HepG2 (cell line): ENCODE measurements at regions not wholly inside any gene's neighbourhood (a gene's known extent, or its start where the extent isn't known, plus 50 kb on each side); places are given as distances from the start of the nearest gene placed in this dataset.

Source experiments
- ATAC-seq: fragments of 200-7000 bp; cut with Tn5 transposase; 3 replicates; pipeline ENCODE4 v1.9.1; 2020; ENCODE audit warnings: mild to moderate bottlenecking, moderate library complexity
- BruUV-seq: library from RNA; stranded (reverse); fragments of 400-500 nt; replicated peaks from 2 replicates; lab custom pipeline; 2021; lab: Mats Ljungman, UMichigan
- CTCF ChIA-PET: fragments of 300-600 bp; formaldehyde crosslinking; extraction: SDS; loops from one replicate; lab custom pipeline; 2021; ENCODE audit warnings: low total read pairs, inconsistent platforms, low intra/inter-chr PET ratio; lab: Yijun Ruan, JAX
- POLR2A ChIA-PET: fragments of 350-600 bp; sonication (Branson Sonifier 250); formaldehyde crosslinking; loops from one replicate; lab custom pipeline; 2020; ENCODE audit warnings: antibody characterized with exemption, inconsistent platforms; lab: Yijun Ruan, JAX
- DNase-seq: peaks from one replicate; pipeline ENCODE4 v3.0.0-alpha.2; 2015; ENCODE audit warnings: low spot score
- FAIRE-seq: peaks from 3 replicates; lab custom pipeline; 2011; peaks lifted over from hg19 to GRCh38; lab: Jason Lieb, UNC
- H2AFZ ChIP-seq: one replicate; pipeline ENCODE4 v1.6.1; 2011; ENCODE audit warnings: low read length, inconsistent platforms
- H3K27ac ChIP-seq: fragments of 300-600 bp; 3 replicates; pipeline ENCODE4 v1.8.0; 2011; ENCODE audit warnings: mixed run types, mild to moderate bottlenecking, mixed read lengths, low read length, inconsistent platforms; ENCODE audit not compliant: insufficient read depth; ENCODE audit errors: extremely low read length
- H3K27me3 ChIP-seq, 2 experiments: fragments of 200-600 bp in 1 of 2; 2 replicates in 1 of 2; 3 replicates in 1 of 2; pipeline versions ENCODE4 v1.6.0 to v1.8.0; 2011; ENCODE audit warnings: low read length in 2 of 2, mild to moderate bottlenecking in 2 of 2, moderate library complexity in 2 of 2, inconsistent platforms in 1 of 2; ENCODE audit not compliant: insufficient read depth in 2 of 2, control insufficient read depth in 1 of 2
- H3K36me3 ChIP-seq, 2 experiments: fragments of 200-600 bp in 1 of 2; replicated peaks in 1 of 2; 2 replicates in 1 of 2; 3 replicates in 1 of 2; pipeline versions ENCODE4 v1.5.1 to v1.8.0; 2011; ENCODE audit warnings: low read length in 2 of 2, inconsistent platforms in 1 of 2; ENCODE audit not compliant: insufficient read depth in 2 of 2, control insufficient read depth in 1 of 2
- H3K4me1 ChIP-seq: 2 replicates; pipeline ENCODE4 v1.5.1; 2012; ENCODE audit warnings: low read length, inconsistent platforms; ENCODE audit not compliant: insufficient read depth
- H3K4me2 ChIP-seq: 2 replicates; pipeline ENCODE4 v1.6.0; 2011; ENCODE audit warnings: low read depth, low read length, inconsistent platforms
- H3K4me3 ChIP-seq, 3 experiments: fragments of 200-600 bp in 1 of 3; sonication (generic), shearing (Covaris generic) in 1 of 3; replicated peaks in 1 of 3; 2 replicates each; pipeline ENCODE4 v1.5.1; 2011 to 2016; ENCODE audit warnings: low read length in 3 of 3, inconsistent platforms in 2 of 3, low read depth in 2 of 3, mild to moderate bottlenecking in 2 of 3, control low read depth in 1 of 3, mixed read lengths in 1 of 3; ENCODE audit not compliant: insufficient read depth in 1 of 3
- H3K79me2 ChIP-seq: one replicate; pipeline ENCODE4 v1.6.1; 2011; ENCODE audit warnings: low read length, inconsistent platforms; ENCODE audit not compliant: insufficient read depth
- H3K9ac ChIP-seq: 2 replicates; pipeline ENCODE4 v1.6.0; 2011; ENCODE audit warnings: mild to moderate bottlenecking, low read depth, low read length, inconsistent platforms; ENCODE audit not compliant: insufficient read depth
- H3K9me3 ChIP-seq: 2 replicates; pipeline ENCODE4 v1.5.1; 2012; ENCODE audit warnings: mild to moderate bottlenecking, low read length
- H4K20me1 ChIP-seq: 2 replicates; pipeline ENCODE4 v1.6.0; 2011; ENCODE audit warnings: inconsistent platforms, mild to moderate bottlenecking, low read length, moderate library complexity; ENCODE audit not compliant: insufficient read depth
- ARHGAP35 ChIP-seq: sonication (generic); formaldehyde crosslinking; IDR thresholded peaks from 2 replicates; pipeline ENCODE4 v1.9.0; 2022; ENCODE audit warnings: mild to moderate bottlenecking, inconsistent platforms, moderate library complexity, missing genetic modification reagents, borderline replicate concordance
- ELF3 ChIP-seq: IDR thresholded peaks from 2 replicates; pipeline ENCODE4 v1.6.1; 2016; ENCODE audit warnings: missing genetic modification reagents, missing compliant biosample characterization
- FOXP1 ChIP-seq, 2 experiments: fragments of 450-650 bp in 1 of 2; IDR thresholded peaks; 2 replicates each; pipeline ENCODE4 v1.6.1; 2017 to 2018; ENCODE audit warnings: antibody characterized with exemption in 1 of 2
- KLF16 ChIP-seq, 2 experiments: sonication (generic) in 1 of 2; formaldehyde crosslinking in 1 of 2; IDR thresholded peaks; 2 replicates each; pipeline versions ENCODE4 v1.6.1 to v1.8.0; 2016 to 2023; ENCODE audit warnings: missing genetic modification reagents in 2 of 2, missing compliant biosample characterization in 1 of 2
- MAF1 ChIP-seq: sonication (generic); formaldehyde crosslinking; IDR thresholded peaks from 2 replicates; pipeline ENCODE4 v1.5.0; 2020; ENCODE audit warnings: missing genetic modification reagents, borderline replicate concordance
- MYNN ChIP-seq: sonication (generic); formaldehyde crosslinking; IDR thresholded peaks from 2 replicates; pipeline ENCODE4 v1.4.0; 2020; ENCODE audit warnings: mild to moderate bottlenecking, low read depth, missing genetic modification reagents
- PHB2 ChIP-seq: fragments of 450-650 bp; IDR thresholded peaks from 2 replicates; pipeline ENCODE4 v1.6.1; 2018; ENCODE audit not compliant: partially characterized antibody
- RARG ChIP-seq: sonication (generic); formaldehyde crosslinking; IDR thresholded peaks from 2 replicates; pipeline ENCODE4 v1.4.0; 2020; ENCODE audit warnings: low read depth, mild to moderate bottlenecking, missing genetic modification reagents
- ZBTB37 ChIP-seq: sonication (generic); formaldehyde crosslinking; IDR thresholded peaks from 2 replicates; pipeline ENCODE4 v1.4.0; 2020; ENCODE audit warnings: mild to moderate bottlenecking, missing genetic modification reagents
- ZMAT3 ChIP-seq: sonication (generic); formaldehyde crosslinking; conservative IDR thresholded peaks from 2 replicates; pipeline ENCODE4 v1.7.0; 2021; ENCODE audit warnings: missing genetic modification reagents
- ZNF121 ChIP-seq: sonication (generic); formaldehyde crosslinking; IDR thresholded peaks from 2 replicates; pipeline ENCODE4 v1.5.0; 2020; ENCODE audit warnings: mild to moderate bottlenecking, missing genetic modification reagents
- ZNF879 ChIP-seq: sonication (generic); formaldehyde crosslinking; IDR thresholded peaks from 2 replicates; pipeline ENCODE4 v1.8.1; 2023; ENCODE audit warnings: missing genetic modification reagents
- WGBS: methylation state at CpG from one replicate; pipeline ENCODE4 v1.1.6; 2017; ENCODE audit warnings: low lambda C conversion rate; 5-methylcytosine and 5-hydroxymethylcytosine counted together
- in situ Hi-C: cut with HindIII; loops from 2 replicates; pipeline ENCODE4 v1.10.0; 2017; ENCODE audit warnings: low pct_unique_long_range_greater_than_20kb; ENCODE audit not compliant: extremely low pct_ligation_motif_present
- intact Hi-C: fragments of 100-400 bp; cut with micrococcal nuclease; formaldehyde crosslinking; loops from one replicate; pipeline ENCODE4 v1.10.0; 2022; ENCODE audit not compliant: unreplicated experiment
- TF ChIP-seq, protein P1 (sequence below): sonication (generic); formaldehyde crosslinking; IDR thresholded peaks from 2 replicates; pipeline ENCODE4 v1.8.0; 2022; ENCODE audit warnings: missing genetic modification reagents, mild to moderate bottlenecking, inconsistent platforms, borderline replicate concordance
- TF ChIP-seq, protein P2 (sequence below): sonication (generic); formaldehyde crosslinking; IDR thresholded peaks from 2 replicates; pipeline ENCODE4 v1.4.0; 2020; ENCODE audit warnings: missing genetic modification reagents, borderline replicate concordance
- TF ChIP-seq, protein P3 (sequence below): sonication (generic); formaldehyde crosslinking; IDR thresholded peaks from 2 replicates; pipeline ENCODE4 v1.4.0; 2020; ENCODE audit warnings: missing genetic modification reagents, borderline replicate concordance

- intact Hi-C loops (no loop called here), in situ Hi-C loops (no loop called here)
- Histone ChIP-seq H4K20me1 (no peaks in the 10 kb centered on the region), H3K4me1 (no peaks in the 10 kb centered on the region), H3K27ac (no peak overlapping the region), H3K4me3 (no peak overlapping the region), H3K79me2 (no peaks in the 10 kb centered on the region), H3K4me2 (no peak overlapping the region), H3K27me3 (no peaks in the 10 kb centered on the region), H3K9me3 (no peaks in the 10 kb centered on the region), H3K9ac (no peak overlapping the region), H2AFZ (no peak overlapping the region), H3K36me3 (no peaks in the 10 kb centered on the region)
- ChIA-PET POLR2A (no interaction called here), CTCF (no interaction called here)
- TF ChIP-seq MYNN (CRISPR knock-in tag) = no peak
- TF ChIP-seq PHB2 = no peak
- TF ChIP-seq, protein P1, sequence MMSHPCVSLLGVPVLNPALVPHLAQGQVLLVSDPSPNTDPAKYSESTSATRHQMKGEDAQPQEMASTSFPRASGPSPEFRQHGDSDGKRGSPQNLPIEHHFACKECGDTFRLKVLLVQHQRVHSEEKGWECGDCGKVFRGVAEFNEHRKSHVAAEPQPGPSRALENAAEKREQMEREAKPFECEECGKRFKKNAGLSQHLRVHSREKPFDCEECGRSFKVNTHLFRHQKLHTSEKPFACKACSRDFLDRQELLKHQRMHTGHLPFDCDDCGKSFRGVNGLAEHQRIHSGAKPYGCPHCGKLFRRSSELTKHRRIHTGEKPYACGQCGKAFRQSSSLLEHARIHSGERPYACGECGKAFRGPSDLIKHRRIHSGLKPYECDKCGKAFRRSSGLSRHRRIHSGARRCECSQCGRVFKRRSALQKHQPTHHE = no peak
- TF ChIP-seq, protein P2, sequence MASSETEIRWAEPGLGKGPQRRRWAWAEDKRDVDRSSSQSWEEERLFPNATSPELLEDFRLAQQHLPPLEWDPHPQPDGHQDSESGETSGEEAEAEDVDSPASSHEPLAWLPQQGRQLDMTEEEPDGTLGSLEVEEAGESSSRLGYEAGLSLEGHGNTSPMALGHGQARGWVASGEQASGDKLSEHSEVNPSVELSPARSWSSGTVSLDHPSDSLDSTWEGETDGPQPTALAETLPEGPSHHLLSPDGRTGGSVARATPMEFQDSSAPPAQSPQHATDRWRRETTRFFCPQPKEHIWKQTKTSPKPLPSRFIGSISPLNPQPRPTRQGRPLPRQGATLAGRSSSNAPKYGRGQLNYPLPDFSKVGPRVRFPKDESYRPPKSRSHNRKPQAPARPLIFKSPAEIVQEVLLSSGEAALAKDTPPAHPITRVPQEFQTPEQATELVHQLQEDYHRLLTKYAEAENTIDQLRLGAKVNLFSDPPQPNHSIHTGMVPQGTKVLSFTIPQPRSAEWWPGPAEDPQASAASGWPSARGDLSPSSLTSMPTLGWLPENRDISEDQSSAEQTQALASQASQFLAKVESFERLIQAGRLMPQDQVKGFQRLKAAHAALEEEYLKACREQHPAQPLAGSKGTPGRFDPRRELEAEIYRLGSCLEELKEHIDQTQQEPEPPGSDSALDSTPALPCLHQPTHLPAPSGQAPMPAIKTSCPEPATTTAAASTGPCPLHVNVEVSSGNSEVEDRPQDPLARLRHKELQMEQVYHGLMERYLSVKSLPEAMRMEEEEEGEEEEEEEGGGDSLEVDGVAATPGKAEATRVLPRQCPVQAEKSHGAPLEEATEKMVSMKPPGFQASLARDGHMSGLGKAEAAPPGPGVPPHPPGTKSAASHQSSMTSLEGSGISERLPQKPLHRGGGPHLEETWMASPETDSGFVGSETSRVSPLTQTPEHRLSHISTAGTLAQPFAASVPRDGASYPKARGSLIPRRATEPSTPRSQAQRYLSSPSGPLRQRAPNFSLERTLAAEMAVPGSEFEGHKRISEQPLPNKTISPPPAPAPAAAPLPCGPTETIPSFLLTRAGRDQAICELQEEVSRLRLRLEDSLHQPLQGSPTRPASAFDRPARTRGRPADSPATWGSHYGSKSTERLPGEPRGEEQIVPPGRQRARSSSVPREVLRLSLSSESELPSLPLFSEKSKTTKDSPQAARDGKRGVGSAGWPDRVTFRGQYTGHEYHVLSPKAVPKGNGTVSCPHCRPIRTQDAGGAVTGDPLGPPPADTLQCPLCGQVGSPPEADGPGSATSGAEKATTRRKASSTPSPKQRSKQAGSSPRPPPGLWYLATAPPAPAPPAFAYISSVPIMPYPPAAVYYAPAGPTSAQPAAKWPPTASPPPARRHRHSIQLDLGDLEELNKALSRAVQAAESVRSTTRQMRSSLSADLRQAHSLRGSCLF (CRISPR knock-in tag) = no peak
- TF ChIP-seq ZNF121 (CRISPR knock-in tag) = no peak
- TF ChIP-seq, protein P3, sequence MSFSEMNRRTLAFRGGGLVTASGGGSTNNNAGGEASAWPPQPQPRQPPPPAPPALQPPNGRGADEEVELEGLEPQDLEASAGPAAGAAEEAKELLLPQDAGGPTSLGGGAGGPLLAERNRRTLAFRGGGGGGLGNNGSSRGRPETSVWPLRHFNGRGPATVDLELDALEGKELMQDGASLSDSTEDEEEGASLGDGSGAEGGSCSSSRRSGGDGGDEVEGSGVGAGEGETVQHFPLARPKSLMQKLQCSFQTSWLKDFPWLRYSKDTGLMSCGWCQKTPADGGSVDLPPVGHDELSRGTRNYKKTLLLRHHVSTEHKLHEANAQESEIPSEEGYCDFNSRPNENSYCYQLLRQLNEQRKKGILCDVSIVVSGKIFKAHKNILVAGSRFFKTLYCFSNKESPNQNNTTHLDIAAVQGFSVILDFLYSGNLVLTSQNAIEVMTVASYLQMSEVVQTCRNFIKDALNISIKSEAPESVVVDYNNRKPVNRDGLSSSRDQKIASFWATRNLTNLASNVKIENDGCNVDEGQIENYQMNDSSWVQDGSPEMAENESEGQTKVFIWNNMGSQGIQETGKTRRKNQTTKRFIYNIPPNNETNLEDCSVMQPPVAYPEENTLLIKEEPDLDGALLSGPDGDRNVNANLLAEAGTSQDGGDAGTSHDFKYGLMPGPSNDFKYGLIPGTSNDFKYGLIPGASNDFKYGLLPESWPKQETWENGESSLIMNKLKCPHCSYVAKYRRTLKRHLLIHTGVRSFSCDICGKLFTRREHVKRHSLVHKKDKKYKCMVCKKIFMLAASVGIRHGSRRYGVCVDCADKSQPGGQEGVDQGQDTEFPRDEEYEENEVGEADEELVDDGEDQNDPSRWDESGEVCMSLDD (CRISPR knock-in tag) = no peak
- TF ChIP-seq ZMAT3 = no peak
- no peak for TF ChIP-seq FOXP1 (IDR thresholded peaks at IDR 0.05)
- TF ChIP-seq FOXP1 (CRISPR knock-in tag; IDR thresholded peaks at IDR 0.05) = no peak
- TF ChIP-seq ZNF879 (CRISPR knock-in tag) = no peak
- no peak for TF ChIP-seq ARHGAP35 (CRISPR knock-in tag)
- no peak for TF ChIP-seq MAF1 (CRISPR knock-in tag)
- no peak for TF ChIP-seq KLF16 (CRISPR knock-in tag; IDR thresholded peaks at IDR 0.05)
- no peak for TF ChIP-seq ZBTB37
- TF ChIP-seq RARG (CRISPR knock-in tag) = no peak
- TF ChIP-seq ELF3 (CRISPR knock-in tag) = no peak
- BruUV-seq = no TSS peak
- FAIRE-seq = no peak
- 5% methylated on average over 5 of the region's 5 CpGs for WGBS
- DNase-seq = no peak
- ATAC-seq = no peak
These were observed 316.1 kb downstream of the OTUD1 start for GRCh38 chr10:23754941-23755340.
